DMS114 treated with DMSO at 0.1 percent for 48 hours (cell line): ENCODE measurements at regions not wholly inside any gene's neighbourhood (a gene's known extent, or its start where the extent isn't known, plus 50 kb on each side); places are given as distances from the start of the nearest gene placed in this dataset.

Source experiments
- DNase-seq: peaks from one replicate; lab custom pipeline; 2025; ENCODE audit not compliant: unreplicated experiment; lab: John Stamatoyannopoulos, UW

- DNase-seq: no peak
These were observed 51.7 kb upstream of the ZNF599 start for GRCh38 chr19:34824686-34825085.
